ENCODE measurements at regions not wholly inside any gene's neighbourhood (a gene's known extent, or its start where the extent isn't known, plus 50 kb on each side); places are given as distances from the start of the nearest gene placed in this dataset.
A peak's percentile ranks its signal among the peaks of the same experiment; 100 is the strongest.

DNA sequence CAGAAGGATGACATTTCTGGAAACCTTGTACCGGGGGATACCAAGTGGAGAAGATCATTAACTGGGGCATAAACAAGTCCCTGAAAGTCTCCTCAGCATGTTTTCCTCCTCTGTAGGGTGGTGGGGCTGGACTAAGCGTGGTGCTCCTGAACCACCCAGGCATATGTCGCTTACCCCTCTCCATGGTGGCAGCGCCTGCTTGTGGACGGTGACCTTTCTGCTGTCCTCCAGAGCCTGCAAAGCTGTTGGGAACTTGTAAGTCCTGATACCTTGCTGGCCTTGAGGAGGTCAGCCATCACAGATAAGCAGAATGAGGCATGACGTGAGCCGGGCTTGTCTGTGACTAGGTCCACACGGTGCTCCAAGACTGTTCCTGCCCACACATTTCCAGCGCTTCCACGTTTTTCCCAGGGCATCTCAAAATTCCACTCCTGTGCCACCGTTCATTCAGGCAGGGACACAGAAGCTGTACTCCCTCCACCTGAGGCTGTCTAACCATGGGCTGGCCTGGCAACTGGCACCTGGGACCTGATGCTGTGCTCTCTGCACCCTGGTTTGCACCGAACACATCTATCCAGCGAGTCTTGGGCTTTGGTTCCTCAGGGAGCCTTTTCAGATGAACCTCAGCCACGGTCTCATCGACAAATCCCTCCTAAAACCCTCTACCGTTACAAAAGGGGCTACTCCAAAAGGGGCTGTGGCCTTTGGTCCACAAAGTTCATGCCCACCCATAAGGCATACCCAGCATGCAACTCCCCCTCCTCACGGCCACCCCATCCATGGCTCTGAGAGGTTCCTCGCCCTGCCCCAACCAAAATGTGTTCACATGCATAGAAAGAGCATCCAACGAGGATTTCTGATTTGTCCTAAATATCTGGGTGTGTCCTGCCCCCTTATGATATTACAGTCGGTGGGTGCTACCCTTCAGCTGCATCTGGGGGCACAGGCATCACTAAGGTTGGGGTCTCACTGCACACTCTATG lies 199.6 kb upstream of the DIO3 start:
- Histone ChIP-seq H2BK5ac (ENCODE audit: low read depth, low read length, poor library complexity, severe bottlenecking) (no peak overlapping the region), H2BK120ac (ENCODE audit: low read depth, low read length) (no peak overlapping the region), H2AK9ac (replicated peaks; ENCODE audit: low read depth, low read length, poor library complexity) (peak overlapping the region; percentile 34), H4K20me1 (ENCODE audit: insufficient read depth, low read length) (no peaks in the 10 kb centered on the region), H2BK15ac (ENCODE audit: low read depth, low read length) (no peak overlapping the region), H4K5ac (ENCODE audit: low read depth, low read length) (no peak overlapping the region), H3K4ac (ENCODE audit: low read depth, low read length) (no peak overlapping the region), H3K36me3 (ENCODE audit: control insufficient read depth, insufficient read depth, low read length) (no peaks in the 10 kb centered on the region), H3K4me3 (ENCODE audit: insufficient read depth, low read depth, low read length) (no peak overlapping the region), H3K9me3 (ENCODE audit: control insufficient read depth, insufficient read depth, low read length) (peaks cover 2% of the 10 kb centered on the region), H3K27ac (ENCODE audit: insufficient read depth, low read length) (no peak overlapping the region), H4K8ac (ENCODE audit: low read depth in 2 of 2, low read length in 2 of 2) (no peak overlapping the region), H4K91ac (ENCODE audit: insufficient read depth, low read depth, low read length) (no peak overlapping the region), H2AK5ac (ENCODE audit: low read depth, low read length) (no peak overlapping the region), H3K18ac (ENCODE audit: low read depth, low read length) (no peak overlapping the region), H3K79me1 (ENCODE audit: low read depth in 1 of 2, low read length in 2 of 2) (no peaks in the 10 kb centered on the region), H2BK20ac (ENCODE audit: low read depth, low read length) (no peak overlapping the region), H3K4me2 (ENCODE audit: low read depth, low read length) (no peak overlapping the region), H3K9ac (ENCODE audit: low read depth, low read length) (no peak overlapping the region), H2AFZ (replicated peaks; ENCODE audit: low read length, poor library complexity) (no peak overlapping the region), H3K27me3 (ENCODE audit: control insufficient read depth, insufficient read depth, low read length) (peaks cover 13% of the 10 kb centered on the region), H3K23ac (ENCODE audit: low read depth, low read length) (no peak overlapping the region), H3K4me1 (ENCODE audit: control insufficient read depth, insufficient read depth, low read length) (peaks cover 4% of the 10 kb centered on the region; the same call in 1 of the 2 replicates), H3K14ac (replicated peaks; ENCODE audit: low read depth, low read length) (no peak overlapping the region), H3K9me1 (ENCODE audit: insufficient read depth, low read length) (no peaks in the 10 kb centered on the region), H3K56ac (ENCODE audit: extremely low read depth, insufficient read depth, low read length) (no peak overlapping the region)
- ChIA-PET POLR2A (ENCODE audit: unreplicated experiment) (no interaction called here), CTCF (no interaction called here)
- DNase-seq = no peak
- WGBS, 2 experiments (ENCODE audit: extremely low coverage in 2 of 2, insufficient read length in 1 of 2) = 74% methylated on average over 9 of the region's 20 CpGs; no CpG with 5 or more reads in 1 of the 2 experiments
- TF ChIP-seq, protein P1, sequence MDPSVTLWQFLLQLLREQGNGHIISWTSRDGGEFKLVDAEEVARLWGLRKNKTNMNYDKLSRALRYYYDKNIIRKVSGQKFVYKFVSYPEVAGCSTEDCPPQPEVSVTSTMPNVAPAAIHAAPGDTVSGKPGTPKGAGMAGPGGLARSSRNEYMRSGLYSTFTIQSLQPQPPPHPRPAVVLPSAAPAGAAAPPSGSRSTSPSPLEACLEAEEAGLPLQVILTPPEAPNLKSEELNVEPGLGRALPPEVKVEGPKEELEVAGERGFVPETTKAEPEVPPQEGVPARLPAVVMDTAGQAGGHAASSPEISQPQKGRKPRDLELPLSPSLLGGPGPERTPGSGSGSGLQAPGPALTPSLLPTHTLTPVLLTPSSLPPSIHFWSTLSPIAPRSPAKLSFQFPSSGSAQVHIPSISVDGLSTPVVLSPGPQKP (IDR thresholded peaks at IDR 0.05; ENCODE audit: borderline replicate concordance, low read depth, low read length) = no peak
- TF ChIP-seq POLR2A (IDR thresholded peaks at IDR 0.05; ENCODE audit: low read depth, low read length) (no peak), MAFK (IDR thresholded peaks at IDR 0.05; ENCODE audit: low read depth, low read length) (no peak), RAD21 (IDR thresholded peaks at IDR 0.05; ENCODE audit: low read length) (no peak), SMC3 (IDR thresholded peaks at IDR 0.05; ENCODE audit: low read depth, low read length) (no peak), MXI1 (IDR thresholded peaks at IDR 0.05; ENCODE audit: borderline replicate concordance, low read depth, low read length) (no peak), CEBPB (IDR thresholded peaks at IDR 0.05; ENCODE audit: low read depth, low read length) (no peak), CHD1 (IDR thresholded peaks at IDR 0.05; ENCODE audit: low read depth, low read length) (no peak), FOS (IDR thresholded peaks at IDR 0.05; ENCODE audit: low read depth, low read length) (no peak), NFE2L2 (IDR thresholded peaks at IDR 0.05; ENCODE audit: low read depth, low read length) (no peak), MAZ (IDR thresholded peaks at IDR 0.05; ENCODE audit: borderline replicate concordance, low read depth, low read length) (no peak), RFX5 (IDR thresholded peaks at IDR 0.05; ENCODE audit: low read depth, low read length) (no peak)
- TF ChIP-seq, protein P2, sequence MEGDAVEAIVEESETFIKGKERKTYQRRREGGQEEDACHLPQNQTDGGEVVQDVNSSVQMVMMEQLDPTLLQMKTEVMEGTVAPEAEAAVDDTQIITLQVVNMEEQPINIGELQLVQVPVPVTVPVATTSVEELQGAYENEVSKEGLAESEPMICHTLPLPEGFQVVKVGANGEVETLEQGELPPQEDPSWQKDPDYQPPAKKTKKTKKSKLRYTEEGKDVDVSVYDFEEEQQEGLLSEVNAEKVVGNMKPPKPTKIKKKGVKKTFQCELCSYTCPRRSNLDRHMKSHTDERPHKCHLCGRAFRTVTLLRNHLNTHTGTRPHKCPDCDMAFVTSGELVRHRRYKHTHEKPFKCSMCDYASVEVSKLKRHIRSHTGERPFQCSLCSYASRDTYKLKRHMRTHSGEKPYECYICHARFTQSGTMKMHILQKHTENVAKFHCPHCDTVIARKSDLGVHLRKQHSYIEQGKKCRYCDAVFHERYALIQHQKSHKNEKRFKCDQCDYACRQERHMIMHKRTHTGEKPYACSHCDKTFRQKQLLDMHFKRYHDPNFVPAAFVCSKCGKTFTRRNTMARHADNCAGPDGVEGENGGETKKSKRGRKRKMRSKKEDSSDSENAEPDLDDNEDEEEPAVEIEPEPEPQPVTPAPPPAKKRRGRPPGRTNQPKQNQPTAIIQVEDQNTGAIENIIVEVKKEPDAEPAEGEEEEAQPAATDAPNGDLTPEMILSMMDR (conservative IDR thresholded peaks at IDR 0.05; ENCODE audit: low read depth, low read length) = no peak
- TF ChIP-seq, protein P3, sequence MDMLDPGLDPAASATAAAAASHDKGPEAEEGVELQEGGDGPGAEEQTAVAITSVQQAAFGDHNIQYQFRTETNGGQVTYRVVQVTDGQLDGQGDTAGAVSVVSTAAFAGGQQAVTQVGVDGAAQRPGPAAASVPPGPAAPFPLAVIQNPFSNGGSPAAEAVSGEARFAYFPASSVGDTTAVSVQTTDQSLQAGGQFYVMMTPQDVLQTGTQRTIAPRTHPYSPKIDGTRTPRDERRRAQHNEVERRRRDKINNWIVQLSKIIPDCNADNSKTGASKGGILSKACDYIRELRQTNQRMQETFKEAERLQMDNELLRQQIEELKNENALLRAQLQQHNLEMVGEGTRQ (IDR thresholded peaks at IDR 0.05; ENCODE audit: low read depth, low read length) = no peak
- ATAC-seq (ENCODE audit: low read depth) = no peak
- in situ Hi-C loops (cut with MboI; ENCODE audit: low sequenced_read_pairs) = no loop called here
- dilution Hi-C loops (cut with HindIII; ENCODE audit: low sequenced_read_pairs, unreplicated experiment) = no loop called here
- BruUV-seq (replicated peaks) = no TSS peak
- intact Hi-C loops (cut with micrococcal nuclease) = no loop called here
